COR-L47 (cell line): ENCODE measurements at regions not wholly inside any gene's neighbourhood (a gene's known extent, or its start where the extent isn't known, plus 50 kb on each side); places are given as distances from the start of the nearest gene placed in this dataset.
"Not testable (repeated sequence)": the region's sequence is repeated elsewhere in the genome, so short reads cannot be mapped to it uniquely, and the experiment has no call there.

Source experiments
- DNase-seq: peaks from one replicate; lab custom pipeline; 2025; lab: John Stamatoyannopoulos, UW

GRCh38 chr16:9343276-9343675 lies 251.8 kb downstream of the HAPSTR1 start:
- no peak for DNase-seq

GRCh38 chr16:9344508-9344907 lies 253.1 kb downstream of the HAPSTR1 start:
- DNase-seq: no peak

- no peak for DNase-seq
Observed at GRCh38 chr16:9345046-9345445, 253.6 kb downstream of the HAPSTR1 start.

GRCh38 chr16:9345880-9346279 lies 254.4 kb downstream of the HAPSTR1 start:
- no peak for DNase-seq

GRCh38 chr16:9348912-9349311 lies 257.5 kb downstream of the HAPSTR1 start:
- DNase-seq: no peak

GRCh38 chr16:9349373-9349960 lies 258.0 kb downstream of the HAPSTR1 start:
- DNase-seq: not testable (repeated sequence)

GRCh38 chr16:9350119-9350799 lies 258.8 kb downstream of the HAPSTR1 start:
- DNase-seq: not testable (repeated sequence)

GRCh38 chr16:9351440-9351839 lies 260.0 kb downstream of the HAPSTR1 start:
- no peak for DNase-seq

GRCh38 chr16:9351841-9352434 lies 260.5 kb downstream of the HAPSTR1 start:
- no peak for DNase-seq

GRCh38 chr16:9357829-9358228 lies 266.4 kb downstream of the HAPSTR1 start:
- no peak for DNase-seq

- DNase-seq: no peak
Observed at GRCh38 chr16:9360075-9360474, 268.6 kb downstream of the HAPSTR1 start.

GRCh38 chr16:9362050-9362449 lies 270.6 kb downstream of the HAPSTR1 start:
- no peak for DNase-seq

GRCh38 chr16:9362604-9363003 lies 271.2 kb downstream of the HAPSTR1 start:
- DNase-seq: no peak

GRCh38 chr16:9363520-9363919 lies 272.1 kb downstream of the HAPSTR1 start:
- DNase-seq: no peak

GRCh38 chr16:9364721-9365369 lies 273.4 kb downstream of the HAPSTR1 start:
- no peak for DNase-seq

GRCh38 chr16:9365370-9365728 lies 273.9 kb downstream of the HAPSTR1 start:
- no peak for DNase-seq

GRCh38 chr16:9366048-9366969 lies 274.9 kb downstream of the HAPSTR1 start:
- no peak for DNase-seq

- DNase-seq: no peak
Observed at GRCh38 chr16:9370061-9370491, 278.6 kb downstream of the HAPSTR1 start.

- DNase-seq: no peak
Observed at GRCh38 chr16:9371713-9372448, 280.4 kb downstream of the HAPSTR1 start.

GRCh38 chr16:9372934-9373890 lies 281.8 kb downstream of the HAPSTR1 start:
- DNase-seq: no peak
